Calu3 (cell line): ENCODE measurements at regions not wholly inside any gene's neighbourhood (a gene's known extent, or its start where the extent isn't known, plus 50 kb on each side); places are given as distances from the start of the nearest gene placed in this dataset.

ENCODE experiments used
- BruUV-seq: library from RNA; stranded (reverse); fragments of 400-500 nt; replicated peaks from 2 replicates; lab custom pipeline; 2021; lab: Mats Ljungman, UMichigan
- CTCF ChIA-PET: fragments of 300-600 bp; sonication (Branson Sonifier 250); formaldehyde crosslinking; loops from one replicate; lab custom pipeline; 2022; ENCODE audit warnings: antibody characterized with exemption; lab: Charles Lee
- DNase-seq: peaks from one replicate; pipeline ENCODE4 v3.0.0; 2022
- H3K27ac Mint-ChIP-seq: one replicate; pipeline ENCODE4 v1.8.0; 2022; ENCODE audit warnings: mixed read lengths; ENCODE audit not compliant: unreplicated experiment
- H3K27me3 Mint-ChIP-seq: one replicate; pipeline ENCODE4 v1.8.0; 2022; ENCODE audit warnings: mixed read lengths; ENCODE audit not compliant: unreplicated experiment
- H3K36me3 Mint-ChIP-seq: one replicate; pipeline ENCODE4 v1.8.0; 2022; ENCODE audit warnings: mild to moderate bottlenecking, moderate library complexity, mixed read lengths; ENCODE audit not compliant: insufficient read depth, unreplicated experiment
- H3K4me1 Mint-ChIP-seq: one replicate; pipeline ENCODE4 v1.8.0; 2022; ENCODE audit warnings: mild to moderate bottlenecking, low read depth, mixed read lengths; ENCODE audit not compliant: unreplicated experiment
- H3K4me3 Mint-ChIP-seq: one replicate; pipeline ENCODE4 v1.8.0; 2022; ENCODE audit warnings: mild to moderate bottlenecking, low read depth, moderate library complexity, mixed read lengths; ENCODE audit not compliant: unreplicated experiment
- H3K9me3 Mint-ChIP-seq: one replicate; pipeline ENCODE4 v1.8.0; 2022; ENCODE audit warnings: low read depth, mixed read lengths; ENCODE audit not compliant: unreplicated experiment
- CTCF ChIP-seq: fragments of 200-600 bp; IDR thresholded peaks from one replicate; pipeline ENCODE4 v1.8.0; 2022; ENCODE audit warnings: antibody characterized with exemption; ENCODE audit not compliant: unreplicated experiment
- intact Hi-C: fragments of 100-400 bp; cut with micrococcal nuclease; formaldehyde crosslinking; loops from one replicate; pipeline ENCODE4 v1.10.0; 2022; ENCODE audit not compliant: unreplicated experiment

GRCh38 chr7:26081638-26082037 is 70.4 kb upstream of the NFE2L3 start:
- BruUV-seq, result no TSS peak
- no peaks in the 10 kb centered on the region for H3K36me3 Mint-ChIP-seq
- no peaks in the 10 kb centered on the region for H3K9me3 Mint-ChIP-seq
- peaks cover 20% of the 10 kb centered on the region for H3K4me1 Mint-ChIP-seq
- DNase-seq, result no peak
- intact Hi-C loops, result loop anchor here (10.0 kb wide), 1 partner anchor 583 kb away; no protein-coding TSS in a partner anchor
- H3K4me3 Mint-ChIP-seq, result no peak overlapping the region
- no peak overlapping the region for H3K27ac Mint-ChIP-seq
- peaks cover 40% of the 10 kb centered on the region for H3K27me3 Mint-ChIP-seq
- no peak for TF ChIP-seq CTCF
- CTCF ChIA-PET, result interaction anchor here (0.9 kb wide), 1 partner anchor 10 kb away, joined by 3 read pairs; no protein-coding TSS in a partner anchor

DNA sequence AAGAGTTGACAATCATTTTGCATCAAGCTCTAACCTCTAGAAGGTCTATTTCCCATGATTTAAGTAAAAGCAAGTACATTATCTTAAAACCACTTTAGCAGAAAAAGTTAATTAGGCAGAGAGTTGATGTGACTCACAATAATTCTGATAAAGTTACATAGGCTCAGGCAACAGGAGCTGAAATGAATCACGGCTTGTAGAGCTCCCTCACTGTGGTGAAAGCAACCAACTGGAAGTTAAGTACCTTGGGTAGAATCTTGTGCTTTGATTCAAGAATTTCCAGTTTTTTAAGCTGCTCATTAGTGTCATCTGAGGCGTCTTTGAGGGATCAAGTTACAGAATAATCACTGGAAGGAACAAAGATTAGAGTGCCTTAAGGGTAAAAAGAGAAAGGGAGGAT is 68.9 kb upstream of the NFE2L3 start:
- BruUV-seq, result no TSS peak
- intact Hi-C loops, result loop anchor here (10.0 kb wide), 1 partner anchor 582 kb away; no protein-coding TSS in a partner anchor
- TF ChIP-seq CTCF, result no peak
- Mint-ChIP-seq H3K9me3 (no peaks in the 10 kb centered on the region), H3K36me3 (no peaks in the 10 kb centered on the region), H3K27ac (no peak overlapping the region), H3K4me3 (no peak overlapping the region), H3K27me3 (peaks cover 26% of the 10 kb centered on the region), H3K4me1 (peaks cover 20% of the 10 kb centered on the region)
- no peak for DNase-seq
- CTCF ChIA-PET, result interaction anchor here (0.5 to 2.1 kb wide), 7 partner anchors 10 to 290 kb away, joined by 3 to 8 read pairs (median 3); partner anchors contain the start of gene NFE2L3

- no TSS peak for BruUV-seq
- Mint-ChIP-seq H3K4me1 (peaks cover 20% of the 10 kb centered on the region), H3K9me3 (no peaks in the 10 kb centered on the region), H3K27ac (no peak overlapping the region), H3K4me3 (no peak overlapping the region), H3K27me3 (peaks cover 13% of the 10 kb centered on the region), H3K36me3 (no peaks in the 10 kb centered on the region)
- CTCF ChIA-PET, result interaction anchor here (0.9 to 2.1 kb wide), 4 partner anchors 8 to 192 kb away, joined by 3 to 8 read pairs (median 3); no protein-coding TSS in a partner anchor
- intact Hi-C loops, result loop anchor here (10.0 kb wide), 1 partner anchor 580 kb away; no protein-coding TSS in a partner anchor
- TF ChIP-seq CTCF, result no peak
- no peak for DNase-seq
Observed at GRCh38 chr7:26084418-26084817, 67.6 kb upstream of the NFE2L3 start.

- Mint-ChIP-seq H3K4me1 (peaks cover 22% of the 10 kb centered on the region), H3K27me3 (no peaks in the 10 kb centered on the region), H3K4me3 (no peak overlapping the region), H3K9me3 (no peaks in the 10 kb centered on the region), H3K27ac (no peak overlapping the region), H3K36me3 (no peaks in the 10 kb centered on the region)
- BruUV-seq, result no TSS peak
- intact Hi-C loops, result loop anchor here (10.0 kb wide), 1 partner anchor 579 kb away; no protein-coding TSS in a partner anchor
- CTCF ChIA-PET, result interaction anchor here (0.7 kb wide), 2 partner anchors 139 to 185 kb away, joined by 3 to 4 read pairs; no protein-coding TSS in a partner anchor
- no peak for DNase-seq
- no peak for TF ChIP-seq CTCF
Observed at GRCh38 chr7:26085771-26086170, 66.2 kb upstream of the NFE2L3 start.
